ENCODE measurements at regions not wholly inside any gene's neighbourhood (a gene's known extent, or its start where the extent isn't known, plus 50 kb on each side); places are given as distances from the start of the nearest gene placed in this dataset.

DNA sequence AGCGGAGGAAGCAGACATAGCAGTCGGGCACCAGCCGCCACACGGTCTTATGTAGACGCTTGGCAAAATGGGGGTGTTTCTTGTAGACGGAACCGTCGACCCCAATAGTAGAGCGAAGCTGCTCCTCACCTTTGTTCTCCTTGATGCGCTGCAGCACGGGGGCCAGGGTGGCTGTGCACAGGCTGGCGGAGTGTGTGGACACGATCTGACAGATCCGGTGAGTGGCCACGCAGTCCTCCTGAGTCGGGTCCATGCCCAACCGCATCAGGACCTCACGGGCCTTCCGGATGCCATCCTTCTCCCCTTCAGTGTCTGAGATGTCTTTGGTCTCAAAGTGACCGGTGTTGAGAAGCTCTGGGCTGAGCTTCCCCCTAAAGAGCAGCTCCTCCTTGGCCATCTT, 153.0 kb downstream of the TENT5D start:
- TF ChIP-seq, protein P1, sequence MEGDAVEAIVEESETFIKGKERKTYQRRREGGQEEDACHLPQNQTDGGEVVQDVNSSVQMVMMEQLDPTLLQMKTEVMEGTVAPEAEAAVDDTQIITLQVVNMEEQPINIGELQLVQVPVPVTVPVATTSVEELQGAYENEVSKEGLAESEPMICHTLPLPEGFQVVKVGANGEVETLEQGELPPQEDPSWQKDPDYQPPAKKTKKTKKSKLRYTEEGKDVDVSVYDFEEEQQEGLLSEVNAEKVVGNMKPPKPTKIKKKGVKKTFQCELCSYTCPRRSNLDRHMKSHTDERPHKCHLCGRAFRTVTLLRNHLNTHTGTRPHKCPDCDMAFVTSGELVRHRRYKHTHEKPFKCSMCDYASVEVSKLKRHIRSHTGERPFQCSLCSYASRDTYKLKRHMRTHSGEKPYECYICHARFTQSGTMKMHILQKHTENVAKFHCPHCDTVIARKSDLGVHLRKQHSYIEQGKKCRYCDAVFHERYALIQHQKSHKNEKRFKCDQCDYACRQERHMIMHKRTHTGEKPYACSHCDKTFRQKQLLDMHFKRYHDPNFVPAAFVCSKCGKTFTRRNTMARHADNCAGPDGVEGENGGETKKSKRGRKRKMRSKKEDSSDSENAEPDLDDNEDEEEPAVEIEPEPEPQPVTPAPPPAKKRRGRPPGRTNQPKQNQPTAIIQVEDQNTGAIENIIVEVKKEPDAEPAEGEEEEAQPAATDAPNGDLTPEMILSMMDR (IDR thresholded peaks at IDR 0.05; ENCODE audit: low read length), result no peak
- TF ChIP-seq EZH2 (IDR thresholded peaks at IDR 0.05; ENCODE audit: borderline replicate concordance, low read length), result no peak

Data from OCI-LY1 (cell line).